Thoracic aorta (tissue), 2 donors: ENCODE measurements at regions not wholly inside any gene's neighbourhood (a gene's known extent, or its start where the extent isn't known, plus 50 kb on each side); places are given as distances from the start of the nearest gene placed in this dataset.

Experiments
- ATAC-seq: fragments of 150-250 bp; one replicate; pipeline ENCODE4 v1.8.0; 2017; ENCODE audit warnings: low read depth; ENCODE audit not compliant: insufficient number of reproducible peaks, low FRiP score
- DNase-seq: peaks from one replicate; pipeline ENCODE4 v3.0.0-alpha.2; 2020; ENCODE audit warnings: low spot score
- H3K27ac ChIP-seq, 2 donors: fragments of 200-600 bp; sonication (generic); 1 replicate in 1 of 2; 2 replicates in 1 of 2; pipeline ENCODE4 v1.5.1; 2016; ENCODE audit warnings: mild to moderate bottlenecking in 2 of 2, moderate library complexity in 2 of 2
- H3K27me3 ChIP-seq: fragments of 200-600 bp; sonication (generic); replicated peaks from 2 replicates; pipeline ENCODE4 v1.6.0; 2016; ENCODE audit warnings: mild to moderate bottlenecking; ENCODE audit not compliant: insufficient read depth
- H3K36me3 ChIP-seq: fragments of 200-600 bp; sonication (generic); one replicate; pipeline ENCODE4 v1.5.1; 2016
- H3K4me1 ChIP-seq, 2 donors: fragments of 200-600 bp; sonication (generic); 1 replicate in 1 of 2; 2 replicates in 1 of 2; pipeline versions ENCODE4 v1.5.1 to v1.6.0; 2016; ENCODE audit warnings: low read depth in 2 of 2, mild to moderate bottlenecking in 1 of 2; ENCODE audit not compliant: control insufficient read depth in 1 of 2
- H3K4me3 ChIP-seq: fragments of 200-600 bp; sonication (generic); 2 replicates; pipeline ENCODE4 v1.5.1; 2016; ENCODE audit warnings: mild to moderate bottlenecking
- H3K9me3 ChIP-seq: fragments of 200-600 bp; sonication (generic); 2 replicates; pipeline ENCODE4 v1.5.1; 2016
- TF ChIP-seq, protein P1 (sequence below): fragments of 200-600 bp; sonication (generic); IDR thresholded peaks from one replicate; pipeline ENCODE4 v1.5.1; 2019; ENCODE audit warnings: antibody characterized with exemption

DNA sequence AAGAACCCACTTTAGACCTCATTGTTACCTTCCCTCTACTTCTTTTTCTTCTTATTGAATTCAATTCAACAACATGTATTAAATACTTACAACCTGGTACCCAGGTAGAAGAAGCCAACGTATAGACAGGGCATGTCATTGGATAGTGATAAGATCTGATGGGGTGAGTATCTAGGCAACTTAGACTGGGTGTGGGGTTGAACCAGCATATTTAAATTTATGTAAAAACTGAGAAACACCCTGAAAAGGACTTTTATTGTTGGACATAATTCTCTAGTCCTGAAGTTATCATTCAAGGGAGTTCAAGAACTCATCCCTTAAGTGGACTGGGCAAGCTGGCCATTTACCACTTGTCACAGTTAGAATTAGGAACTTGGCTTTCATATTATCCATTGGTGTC is 139.2 kb downstream of the ZIC5 start:
- ATAC-seq, result no peak
- no peak overlapping the region for H3K4me3 ChIP-seq
- H3K27ac ChIP-seq, result no peak overlapping the region
- no peaks in the 10 kb centered on the region for H3K4me1 ChIP-seq
- no peaks in the 10 kb centered on the region for H3K9me3 ChIP-seq
- TF ChIP-seq, protein P1, sequence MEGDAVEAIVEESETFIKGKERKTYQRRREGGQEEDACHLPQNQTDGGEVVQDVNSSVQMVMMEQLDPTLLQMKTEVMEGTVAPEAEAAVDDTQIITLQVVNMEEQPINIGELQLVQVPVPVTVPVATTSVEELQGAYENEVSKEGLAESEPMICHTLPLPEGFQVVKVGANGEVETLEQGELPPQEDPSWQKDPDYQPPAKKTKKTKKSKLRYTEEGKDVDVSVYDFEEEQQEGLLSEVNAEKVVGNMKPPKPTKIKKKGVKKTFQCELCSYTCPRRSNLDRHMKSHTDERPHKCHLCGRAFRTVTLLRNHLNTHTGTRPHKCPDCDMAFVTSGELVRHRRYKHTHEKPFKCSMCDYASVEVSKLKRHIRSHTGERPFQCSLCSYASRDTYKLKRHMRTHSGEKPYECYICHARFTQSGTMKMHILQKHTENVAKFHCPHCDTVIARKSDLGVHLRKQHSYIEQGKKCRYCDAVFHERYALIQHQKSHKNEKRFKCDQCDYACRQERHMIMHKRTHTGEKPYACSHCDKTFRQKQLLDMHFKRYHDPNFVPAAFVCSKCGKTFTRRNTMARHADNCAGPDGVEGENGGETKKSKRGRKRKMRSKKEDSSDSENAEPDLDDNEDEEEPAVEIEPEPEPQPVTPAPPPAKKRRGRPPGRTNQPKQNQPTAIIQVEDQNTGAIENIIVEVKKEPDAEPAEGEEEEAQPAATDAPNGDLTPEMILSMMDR, result no peak
- H3K36me3 ChIP-seq, result no peaks in the 10 kb centered on the region
- no peak for DNase-seq
- H3K27me3 ChIP-seq, result no peaks in the 10 kb centered on the region

DNA sequence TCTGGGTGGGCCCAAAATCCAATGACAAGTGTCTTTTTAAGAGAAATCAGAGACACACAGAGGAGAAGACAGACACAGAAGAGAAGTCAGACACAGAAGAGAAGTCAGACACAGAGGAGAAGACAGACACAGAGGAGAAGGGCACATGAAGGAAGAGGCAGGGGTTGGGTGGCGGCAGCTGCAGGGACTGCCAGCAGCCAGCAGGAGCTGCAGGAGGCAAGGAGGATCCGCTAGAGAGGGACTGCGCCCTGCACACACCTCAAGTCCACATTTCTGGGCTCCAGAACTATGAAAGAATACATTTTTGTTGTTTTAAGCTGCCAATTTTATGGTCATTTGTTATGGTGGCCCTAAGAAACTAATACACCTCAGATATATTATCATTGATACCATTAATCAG is 140.6 kb downstream of the ZIC5 start:
- H3K9me3 ChIP-seq, result no peaks in the 10 kb centered on the region
- DNase-seq (no peak), ATAC-seq (no peak)
- TF ChIP-seq, protein P1, result no peak
- H3K27me3 ChIP-seq, result no peaks in the 10 kb centered on the region
- H3K4me3 ChIP-seq, result no peak overlapping the region
- H3K4me1 ChIP-seq, result no peaks in the 10 kb centered on the region
- no peaks in the 10 kb centered on the region for H3K36me3 ChIP-seq
- H3K27ac ChIP-seq, result no peak overlapping the region

DNA sequence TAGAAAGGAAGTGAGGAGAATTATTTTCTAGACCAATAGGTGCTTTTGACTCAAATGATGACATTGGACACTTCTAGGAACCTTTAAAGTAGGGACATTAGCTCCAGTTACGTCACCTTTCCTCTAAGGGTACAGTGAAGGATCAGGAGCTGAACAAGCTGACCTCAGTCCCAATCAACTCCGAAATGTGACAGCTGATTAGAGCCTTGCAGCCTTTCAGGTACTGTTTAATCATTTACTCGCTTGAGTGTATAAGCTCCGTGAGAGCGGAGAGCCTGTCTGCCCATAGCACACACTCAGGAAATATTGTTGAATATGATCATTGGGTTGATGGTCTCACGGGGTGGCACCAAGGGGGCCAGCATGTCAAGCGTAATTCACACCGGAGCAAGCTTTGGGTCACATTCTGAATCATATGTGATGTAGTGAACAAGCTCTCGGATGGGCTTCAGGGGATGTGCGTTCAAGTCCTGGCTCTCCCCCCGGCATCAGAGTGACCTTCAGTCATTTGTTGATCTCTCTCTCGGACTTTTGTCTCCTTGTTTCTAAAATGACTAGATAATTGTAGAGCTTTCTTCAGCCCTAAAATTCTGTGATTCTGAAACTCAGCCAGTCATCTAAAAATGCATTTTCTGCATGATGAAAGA is 141.9 kb downstream of the ZIC5 start:
- H3K36me3 ChIP-seq, result no peaks in the 10 kb centered on the region
- H3K27ac ChIP-seq, result no peak overlapping the region
- TF ChIP-seq, protein P1, result no peak
- H3K4me1 ChIP-seq, result no peaks in the 10 kb centered on the region
- no peak for DNase-seq
- ATAC-seq, result no peak
- no peaks in the 10 kb centered on the region for H3K9me3 ChIP-seq
- H3K4me3 ChIP-seq, result no peak overlapping the region
- H3K27me3 ChIP-seq, result no peaks in the 10 kb centered on the region

DNA sequence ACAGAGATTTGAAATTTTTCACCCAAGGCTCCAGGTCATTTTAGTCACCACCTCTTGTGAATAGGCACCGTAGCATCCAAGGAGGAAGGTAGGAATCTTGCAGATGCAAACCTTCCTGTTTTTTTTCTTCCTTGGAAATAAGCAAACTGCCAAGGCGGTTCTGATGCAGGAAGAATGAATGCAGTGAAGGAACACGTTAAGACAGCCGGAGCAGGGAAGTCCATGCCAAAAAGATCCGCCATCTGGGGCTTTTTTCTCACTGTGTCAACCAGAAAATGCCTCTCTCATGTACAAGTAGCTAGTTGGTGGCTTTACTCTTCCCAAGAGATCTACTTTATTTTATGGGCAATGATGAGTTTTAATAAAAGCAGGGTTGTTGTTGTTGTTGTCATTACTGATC is 142.4 kb downstream of the ZIC5 start:
- H3K36me3 ChIP-seq, result no peaks in the 10 kb centered on the region
- H3K4me1 ChIP-seq, result no peaks in the 10 kb centered on the region
- H3K4me3 ChIP-seq, result no peak overlapping the region
- TF ChIP-seq, protein P1, result no peak
- H3K9me3 ChIP-seq, result no peaks in the 10 kb centered on the region
- DNase-seq (no peak), ATAC-seq (no peak)
- H3K27me3 ChIP-seq, result no peaks in the 10 kb centered on the region
- H3K27ac ChIP-seq, result no peak overlapping the region

DNA sequence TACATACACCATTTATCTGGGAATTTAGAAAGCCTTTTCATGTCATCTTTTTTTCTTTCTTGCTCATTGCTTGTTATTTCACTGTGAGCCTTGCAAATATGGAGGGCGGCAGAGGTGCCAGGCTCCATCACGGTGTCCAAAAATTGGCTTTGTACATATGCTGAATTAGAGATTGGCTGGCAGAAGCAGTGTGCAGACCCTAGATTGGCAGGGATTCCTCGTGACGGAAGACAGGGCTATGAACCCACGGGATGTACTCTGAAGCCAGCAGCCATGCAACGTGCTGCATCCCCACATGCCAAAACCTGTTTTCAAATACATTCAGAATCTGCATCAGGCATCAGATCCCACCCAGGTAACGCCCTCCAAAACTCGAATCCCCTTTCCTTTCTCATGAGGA is 142.8 kb downstream of the ZIC5 start:
- no peaks in the 10 kb centered on the region for H3K36me3 ChIP-seq
- H3K27me3 ChIP-seq, result no peaks in the 10 kb centered on the region
- H3K9me3 ChIP-seq, result peaks cover 2% of the 10 kb centered on the region
- H3K4me3 ChIP-seq, result no peak overlapping the region
- ATAC-seq, result no peak
- TF ChIP-seq, protein P1, result no peak
- no peak overlapping the region for H3K27ac ChIP-seq
- H3K4me1 ChIP-seq, result no peaks in the 10 kb centered on the region
- DNase-seq, result no peak
